ENCODE measurements at regions not wholly inside any gene's neighbourhood (a gene's known extent, or its start where the extent isn't known, plus 50 kb on each side); places are given as distances from the start of the nearest gene placed in this dataset.

DNA sequence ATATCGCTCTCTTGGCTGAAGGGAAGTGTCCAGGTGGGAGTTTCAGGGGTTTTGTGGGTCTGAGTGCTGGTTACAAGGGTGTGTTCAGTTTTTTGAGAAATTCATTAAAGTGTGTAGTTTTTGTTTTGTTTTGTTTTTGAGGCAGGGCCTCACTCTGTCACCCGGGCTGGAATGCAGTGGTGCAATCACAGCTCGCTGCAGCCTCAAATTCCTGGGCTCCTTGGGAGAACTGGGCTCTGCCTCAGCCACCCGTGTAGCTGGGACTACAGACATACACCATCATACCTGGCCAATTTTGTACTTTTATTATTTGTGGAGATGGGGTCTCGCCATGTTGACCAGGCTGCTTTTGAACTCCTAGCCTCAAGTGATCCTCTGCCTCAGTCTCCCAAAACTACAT is 51.2 kb upstream of the RALGAPA2 start:
- Histone ChIP-seq H2AFZ (ENCODE audit: low read depth, low read length) (no peak overlapping the region), H3K36me3 (ENCODE audit: insufficient read depth, low read length) (no peaks in the 10 kb centered on the region), H3K79me2 (ENCODE audit: insufficient read depth, low read length) (no peaks in the 10 kb centered on the region), H3K4me2 (ENCODE audit: low read length) (no peak overlapping the region), H3K27me3 (ENCODE audit: insufficient read depth, low read length) (no peaks in the 10 kb centered on the region), H3K9me3 (ENCODE audit: insufficient read depth, low read depth, low read length) (peaks cover 2% of the 10 kb centered on the region), H3K4me3 (ENCODE audit: insufficient read depth, low read depth, low read length) (no peak overlapping the region), H3K4me1 (ENCODE audit: insufficient read depth, low read length) (no peaks in the 10 kb centered on the region), H3K27ac (ENCODE audit: low read depth, low read length) (no peak overlapping the region), H4K20me1 (ENCODE audit: insufficient read depth, low read length) (no peaks in the 10 kb centered on the region), H3K9ac (ENCODE audit: low read length) (no peak overlapping the region)
- H3K4me3 Mint-ChIP-seq (ENCODE audit: unreplicated experiment): no peak overlapping the region
- no peak for FAIRE-seq
- TF ChIP-seq, protein P1, sequence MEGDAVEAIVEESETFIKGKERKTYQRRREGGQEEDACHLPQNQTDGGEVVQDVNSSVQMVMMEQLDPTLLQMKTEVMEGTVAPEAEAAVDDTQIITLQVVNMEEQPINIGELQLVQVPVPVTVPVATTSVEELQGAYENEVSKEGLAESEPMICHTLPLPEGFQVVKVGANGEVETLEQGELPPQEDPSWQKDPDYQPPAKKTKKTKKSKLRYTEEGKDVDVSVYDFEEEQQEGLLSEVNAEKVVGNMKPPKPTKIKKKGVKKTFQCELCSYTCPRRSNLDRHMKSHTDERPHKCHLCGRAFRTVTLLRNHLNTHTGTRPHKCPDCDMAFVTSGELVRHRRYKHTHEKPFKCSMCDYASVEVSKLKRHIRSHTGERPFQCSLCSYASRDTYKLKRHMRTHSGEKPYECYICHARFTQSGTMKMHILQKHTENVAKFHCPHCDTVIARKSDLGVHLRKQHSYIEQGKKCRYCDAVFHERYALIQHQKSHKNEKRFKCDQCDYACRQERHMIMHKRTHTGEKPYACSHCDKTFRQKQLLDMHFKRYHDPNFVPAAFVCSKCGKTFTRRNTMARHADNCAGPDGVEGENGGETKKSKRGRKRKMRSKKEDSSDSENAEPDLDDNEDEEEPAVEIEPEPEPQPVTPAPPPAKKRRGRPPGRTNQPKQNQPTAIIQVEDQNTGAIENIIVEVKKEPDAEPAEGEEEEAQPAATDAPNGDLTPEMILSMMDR (IDR thresholded peaks at IDR 0.05; ENCODE audit: insufficient read depth, low read depth, low read length): no peak
- no peak for TF ChIP-seq EZH2 (IDR thresholded peaks at IDR 0.05; ENCODE audit: insufficient read depth, low read length)
- H3K9me3 Mint-ChIP-seq (ENCODE audit: unreplicated experiment): peaks cover 2% of the 10 kb centered on the region
- DNase-seq (ENCODE audit: low read depth): no peak
- H3K4me1 Mint-ChIP-seq (ENCODE audit: low read depth, unreplicated experiment): no peaks in the 10 kb centered on the region
- H3K27me3 Mint-ChIP-seq (ENCODE audit: low read depth, unreplicated experiment): no peaks in the 10 kb centered on the region
- H3K27ac Mint-ChIP-seq (ENCODE audit: unreplicated experiment): no peak overlapping the region
- no peaks in the 10 kb centered on the region for H3K36me3 Mint-ChIP-seq (ENCODE audit: low read depth, unreplicated experiment)
